GM23338 (cell line): ENCODE measurements at regions not wholly inside any gene's neighbourhood (a gene's known extent, or its start where the extent isn't known, plus 50 kb on each side); places are given as distances from the start of the nearest gene placed in this dataset.

Experiments
- ATAC-seq: fragments of 200-7000 bp; cut with Tn5 transposase; 3 replicates; pipeline ENCODE4 v1.9.1; 2020
- DNase-seq: peaks from one replicate; pipeline ENCODE4 v3.0.0-alpha.2; 2015; ENCODE audit warnings: low spot score
- H2AFZ ChIP-seq: fragments of 200-600 bp; sonication (generic); 2 replicates; pipeline ENCODE4 v1.8.0; 2016; ENCODE audit warnings: antibody characterized with exemption, mild to moderate bottlenecking, moderate library complexity
- H3F3A ChIP-seq: fragments of 200-600 bp; sonication (generic); replicated peaks from 2 replicates; pipeline ENCODE4 v1.8.0; 2017; ENCODE audit warnings: antibody characterized with exemption, mixed run types, low read depth
- H3K27ac ChIP-seq: fragments of 200-600 bp; sonication (generic); 2 replicates; pipeline ENCODE4 v1.6.1; 2016; ENCODE audit warnings: low read depth
- H3K27me3 ChIP-seq: fragments of 200-600 bp; sonication (generic); 2 replicates; pipeline ENCODE4 v1.8.0; 2016; ENCODE audit warnings: mild to moderate bottlenecking, mixed run types, moderate library complexity; ENCODE audit not compliant: insufficient read depth
- H3K36me3 ChIP-seq: fragments of 200-600 bp; sonication (generic); 2 replicates; pipeline ENCODE4 v1.8.0; 2016; ENCODE audit warnings: mild to moderate bottlenecking; ENCODE audit not compliant: insufficient read depth
- H3K4me1 ChIP-seq: fragments of 200-600 bp; sonication (generic); 2 replicates; pipeline ENCODE4 v1.8.0; 2016; ENCODE audit warnings: mild to moderate bottlenecking, moderate library complexity; ENCODE audit not compliant: insufficient read depth
- H3K4me2 ChIP-seq: fragments of 200-600 bp; sonication (generic); 2 replicates; pipeline ENCODE4 v1.7.1; 2017; ENCODE audit warnings: mixed run types
- H3K4me3 ChIP-seq: fragments of 200-600 bp; sonication (generic); 2 replicates; pipeline ENCODE4 v1.6.1; 2016; ENCODE audit warnings: mixed run types
- H3K79me2 ChIP-seq: fragments of 200-600 bp; sonication (generic); replicated peaks from 2 replicates; pipeline ENCODE4 v1.8.0; 2017; ENCODE audit warnings: mild to moderate bottlenecking; ENCODE audit not compliant: insufficient read depth
- H3K9me2 ChIP-seq: fragments of 200-600 bp; sonication (generic); 2 replicates; pipeline ENCODE4 v1.8.0; 2017; ENCODE audit not compliant: insufficient read depth
- H4K20me1 ChIP-seq: fragments of 200-600 bp; sonication (generic); replicated peaks from 2 replicates; pipeline ENCODE4 v1.8.0; 2017; ENCODE audit warnings: mild to moderate bottlenecking; ENCODE audit not compliant: insufficient read depth
- H3K27ac Mint-ChIP-seq: 2 replicates; pipeline ENCODE4 v1.8.0; 2020; ENCODE audit warnings: inconsistent platforms, mild to moderate bottlenecking, moderate library complexity, mixed read lengths
- H3K27me3 Mint-ChIP-seq: 3 replicates; pipeline ENCODE4 v1.8.0; 2022; ENCODE audit warnings: low read depth, mild to moderate bottlenecking, moderate library complexity, mixed read lengths, inconsistent platforms; ENCODE audit not compliant: insufficient read depth, poor library complexity
- H3K36me3 Mint-ChIP-seq: 3 replicates; pipeline ENCODE4 v1.8.0; 2021; ENCODE audit warnings: low read depth, mild to moderate bottlenecking, inconsistent platforms, moderate library complexity, mixed read lengths
- H3K4me1 Mint-ChIP-seq: 3 replicates; pipeline ENCODE4 v1.8.0; 2020; ENCODE audit warnings: mild to moderate bottlenecking, inconsistent platforms, mixed read lengths
- H3K4me3 Mint-ChIP-seq: 3 replicates; pipeline ENCODE4 v1.8.0; 2021; ENCODE audit warnings: moderate library complexity, mild to moderate bottlenecking, inconsistent platforms, mixed read lengths
- H3K9me3 Mint-ChIP-seq: 3 replicates; pipeline ENCODE4 v1.8.0; 2020; ENCODE audit warnings: moderate library complexity, mild to moderate bottlenecking, inconsistent platforms, mixed read lengths
- CREB1 ChIP-seq: fragments of 250-450 bp; sonication (Bioruptor Pico); IDR thresholded peaks from 2 replicates; pipeline ENCODE4 v1.5.0; 2020; ENCODE audit warnings: low read depth, mild to moderate bottlenecking, moderate library complexity
- EZH2 ChIP-seq: fragments of 200-600 bp; sonication (generic); IDR thresholded peaks from one replicate; pipeline ENCODE4 v1.8.0; 2017; ENCODE audit warnings: antibody characterized with exemption, mild to moderate bottlenecking, low read depth; ENCODE audit not compliant: unreplicated experiment
- EZH2phosphoT487 ChIP-seq: fragments of 200-600 bp; sonication (generic); IDR thresholded peaks from one replicate; pipeline ENCODE4 v1.8.1; 2018; ENCODE audit warnings: antibody characterized with exemption; ENCODE audit not compliant: unreplicated experiment
- JUNB ChIP-seq: IDR thresholded peaks from one replicate; pipeline ENCODE4 v1.6.1; 2016; ENCODE audit warnings: antibody characterized with exemption; ENCODE audit not compliant: unreplicated experiment
- NANOG ChIP-seq: IDR thresholded peaks from 2 replicates; pipeline ENCODE4 v1.6.1; 2016; ENCODE audit warnings: antibody characterized with exemption, borderline replicate concordance
- POLR2AphosphoS5 ChIP-seq: IDR thresholded peaks from 2 replicates; pipeline ENCODE4 v1.6.1; 2016; ENCODE audit warnings: antibody characterized with exemption, low read depth
- STAT1 ChIP-seq: IDR thresholded peaks from one replicate; pipeline ENCODE4 v1.6.1; 2016; ENCODE audit warnings: antibody characterized with exemption; ENCODE audit not compliant: unreplicated experiment
- ZNF114 ChIP-seq: fragments of 250-450 bp; sonication (Bioruptor Pico); IDR thresholded peaks from 2 replicates; pipeline ENCODE4 v1.5.0; 2020; ENCODE audit warnings: mild to moderate bottlenecking, moderate library complexity
- ZNF331 ChIP-seq: fragments of 250-450 bp; sonication (Bioruptor Pico); IDR thresholded peaks from 2 replicates; pipeline ENCODE4 v1.5.0; 2020; ENCODE audit warnings: low read depth, mild to moderate bottlenecking, moderate library complexity
- TF ChIP-seq, protein P1 (sequence below): IDR thresholded peaks from one replicate; pipeline ENCODE4 v1.6.1; 2018; ENCODE audit warnings: antibody characterized with exemption; ENCODE audit not compliant: unreplicated experiment
- TF ChIP-seq, protein P2 (sequence below): IDR thresholded peaks from 2 replicates; pipeline ENCODE4 v1.6.1; 2016; ENCODE audit warnings: antibody characterized with exemption
- TF ChIP-seq, protein P3 (sequence below): fragments of 250-450 bp; sonication (Bioruptor Pico); IDR thresholded peaks from 2 replicates; pipeline ENCODE4 v1.5.0; 2020; ENCODE audit warnings: mild to moderate bottlenecking, moderate library complexity
- TF ChIP-seq, protein P4 (sequence below), 2 experiments: fragments of 200-600 bp in 1 of 2; sonication (generic) in 1 of 2; conservative IDR thresholded peaks; 2 replicates each; pipeline versions ENCODE4 v1.5.1 to v1.6.1; 2016 to 2017; ENCODE audit warnings: antibody characterized with exemption in 2 of 2, low read depth in 2 of 2, mild to moderate bottlenecking in 2 of 2, moderate library complexity in 1 of 2

DNA sequence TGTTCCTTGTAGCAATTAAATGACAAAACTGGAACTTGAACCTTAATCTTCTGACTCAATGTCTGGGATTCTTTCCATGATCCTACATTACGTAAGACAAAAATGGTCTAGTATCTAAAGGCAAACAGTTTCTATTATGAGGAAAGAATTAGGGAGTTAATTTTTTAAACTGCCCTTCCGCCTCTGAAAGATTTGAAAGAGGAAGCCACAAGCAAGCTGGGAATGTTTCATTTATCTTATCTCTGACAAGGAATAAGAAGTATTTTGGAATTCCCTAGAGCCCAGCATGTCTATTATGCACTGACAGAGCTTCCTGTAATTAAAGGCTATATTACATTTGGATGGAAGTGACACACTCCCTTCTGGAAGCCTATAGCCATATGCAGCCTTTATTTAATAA, 558.8 kb upstream of the CDH2 start:
- Histone ChIP-seq H3F3A (no peaks in the 10 kb centered on the region), H3K36me3 (no peaks in the 10 kb centered on the region), H3K9me2 (0 out of 2 replicates have a peak, but pooled peaks cover 6% of the 10 kb centered on the region), H3K27ac (no peak overlapping the region), H4K20me1 (no peaks in the 10 kb centered on the region), H2AFZ (no peak overlapping the region), H3K4me1 (peaks cover 14% of the 10 kb centered on the region), H3K4me2 (no peak overlapping the region), H3K4me3 (no peak overlapping the region), H3K79me2 (no peaks in the 10 kb centered on the region), H3K27me3 (no peaks in the 10 kb centered on the region)
- TF ChIP-seq EZH2 (no peak), ZNF331 (no peak), STAT1 (no peak), EZH2phosphoT487 (no peak), POLR2AphosphoS5 (no peak), NANOG (no peak), ZNF114 (CRISPR knock-in tag) (no peak), JUNB (no peak), CREB1 (CRISPR knock-in tag) (no peak)
- TF ChIP-seq, protein P1, sequence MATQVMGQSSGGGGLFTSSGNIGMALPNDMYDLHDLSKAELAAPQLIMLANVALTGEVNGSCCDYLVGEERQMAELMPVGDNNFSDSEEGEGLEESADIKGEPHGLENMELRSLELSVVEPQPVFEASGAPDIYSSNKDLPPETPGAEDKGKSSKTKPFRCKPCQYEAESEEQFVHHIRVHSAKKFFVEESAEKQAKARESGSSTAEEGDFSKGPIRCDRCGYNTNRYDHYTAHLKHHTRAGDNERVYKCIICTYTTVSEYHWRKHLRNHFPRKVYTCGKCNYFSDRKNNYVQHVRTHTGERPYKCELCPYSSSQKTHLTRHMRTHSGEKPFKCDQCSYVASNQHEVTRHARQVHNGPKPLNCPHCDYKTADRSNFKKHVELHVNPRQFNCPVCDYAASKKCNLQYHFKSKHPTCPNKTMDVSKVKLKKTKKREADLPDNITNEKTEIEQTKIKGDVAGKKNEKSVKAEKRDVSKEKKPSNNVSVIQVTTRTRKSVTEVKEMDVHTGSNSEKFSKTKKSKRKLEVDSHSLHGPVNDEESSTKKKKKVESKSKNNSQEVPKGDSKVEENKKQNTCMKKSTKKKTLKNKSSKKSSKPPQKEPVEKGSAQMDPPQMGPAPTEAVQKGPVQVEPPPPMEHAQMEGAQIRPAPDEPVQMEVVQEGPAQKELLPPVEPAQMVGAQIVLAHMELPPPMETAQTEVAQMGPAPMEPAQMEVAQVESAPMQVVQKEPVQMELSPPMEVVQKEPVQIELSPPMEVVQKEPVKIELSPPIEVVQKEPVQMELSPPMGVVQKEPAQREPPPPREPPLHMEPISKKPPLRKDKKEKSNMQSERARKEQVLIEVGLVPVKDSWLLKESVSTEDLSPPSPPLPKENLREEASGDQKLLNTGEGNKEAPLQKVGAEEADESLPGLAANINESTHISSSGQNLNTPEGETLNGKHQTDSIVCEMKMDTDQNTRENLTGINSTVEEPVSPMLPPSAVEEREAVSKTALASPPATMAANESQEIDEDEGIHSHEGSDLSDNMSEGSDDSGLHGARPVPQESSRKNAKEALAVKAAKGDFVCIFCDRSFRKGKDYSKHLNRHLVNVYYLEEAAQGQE: no peak
- TF ChIP-seq, protein P2, sequence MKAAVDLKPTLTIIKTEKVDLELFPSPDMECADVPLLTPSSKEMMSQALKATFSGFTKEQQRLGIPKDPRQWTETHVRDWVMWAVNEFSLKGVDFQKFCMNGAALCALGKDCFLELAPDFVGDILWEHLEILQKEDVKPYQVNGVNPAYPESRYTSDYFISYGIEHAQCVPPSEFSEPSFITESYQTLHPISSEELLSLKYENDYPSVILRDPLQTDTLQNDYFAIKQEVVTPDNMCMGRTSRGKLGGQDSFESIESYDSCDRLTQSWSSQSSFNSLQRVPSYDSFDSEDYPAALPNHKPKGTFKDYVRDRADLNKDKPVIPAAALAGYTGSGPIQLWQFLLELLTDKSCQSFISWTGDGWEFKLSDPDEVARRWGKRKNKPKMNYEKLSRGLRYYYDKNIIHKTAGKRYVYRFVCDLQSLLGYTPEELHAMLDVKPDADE: no peak
- TF ChIP-seq, protein P3, sequence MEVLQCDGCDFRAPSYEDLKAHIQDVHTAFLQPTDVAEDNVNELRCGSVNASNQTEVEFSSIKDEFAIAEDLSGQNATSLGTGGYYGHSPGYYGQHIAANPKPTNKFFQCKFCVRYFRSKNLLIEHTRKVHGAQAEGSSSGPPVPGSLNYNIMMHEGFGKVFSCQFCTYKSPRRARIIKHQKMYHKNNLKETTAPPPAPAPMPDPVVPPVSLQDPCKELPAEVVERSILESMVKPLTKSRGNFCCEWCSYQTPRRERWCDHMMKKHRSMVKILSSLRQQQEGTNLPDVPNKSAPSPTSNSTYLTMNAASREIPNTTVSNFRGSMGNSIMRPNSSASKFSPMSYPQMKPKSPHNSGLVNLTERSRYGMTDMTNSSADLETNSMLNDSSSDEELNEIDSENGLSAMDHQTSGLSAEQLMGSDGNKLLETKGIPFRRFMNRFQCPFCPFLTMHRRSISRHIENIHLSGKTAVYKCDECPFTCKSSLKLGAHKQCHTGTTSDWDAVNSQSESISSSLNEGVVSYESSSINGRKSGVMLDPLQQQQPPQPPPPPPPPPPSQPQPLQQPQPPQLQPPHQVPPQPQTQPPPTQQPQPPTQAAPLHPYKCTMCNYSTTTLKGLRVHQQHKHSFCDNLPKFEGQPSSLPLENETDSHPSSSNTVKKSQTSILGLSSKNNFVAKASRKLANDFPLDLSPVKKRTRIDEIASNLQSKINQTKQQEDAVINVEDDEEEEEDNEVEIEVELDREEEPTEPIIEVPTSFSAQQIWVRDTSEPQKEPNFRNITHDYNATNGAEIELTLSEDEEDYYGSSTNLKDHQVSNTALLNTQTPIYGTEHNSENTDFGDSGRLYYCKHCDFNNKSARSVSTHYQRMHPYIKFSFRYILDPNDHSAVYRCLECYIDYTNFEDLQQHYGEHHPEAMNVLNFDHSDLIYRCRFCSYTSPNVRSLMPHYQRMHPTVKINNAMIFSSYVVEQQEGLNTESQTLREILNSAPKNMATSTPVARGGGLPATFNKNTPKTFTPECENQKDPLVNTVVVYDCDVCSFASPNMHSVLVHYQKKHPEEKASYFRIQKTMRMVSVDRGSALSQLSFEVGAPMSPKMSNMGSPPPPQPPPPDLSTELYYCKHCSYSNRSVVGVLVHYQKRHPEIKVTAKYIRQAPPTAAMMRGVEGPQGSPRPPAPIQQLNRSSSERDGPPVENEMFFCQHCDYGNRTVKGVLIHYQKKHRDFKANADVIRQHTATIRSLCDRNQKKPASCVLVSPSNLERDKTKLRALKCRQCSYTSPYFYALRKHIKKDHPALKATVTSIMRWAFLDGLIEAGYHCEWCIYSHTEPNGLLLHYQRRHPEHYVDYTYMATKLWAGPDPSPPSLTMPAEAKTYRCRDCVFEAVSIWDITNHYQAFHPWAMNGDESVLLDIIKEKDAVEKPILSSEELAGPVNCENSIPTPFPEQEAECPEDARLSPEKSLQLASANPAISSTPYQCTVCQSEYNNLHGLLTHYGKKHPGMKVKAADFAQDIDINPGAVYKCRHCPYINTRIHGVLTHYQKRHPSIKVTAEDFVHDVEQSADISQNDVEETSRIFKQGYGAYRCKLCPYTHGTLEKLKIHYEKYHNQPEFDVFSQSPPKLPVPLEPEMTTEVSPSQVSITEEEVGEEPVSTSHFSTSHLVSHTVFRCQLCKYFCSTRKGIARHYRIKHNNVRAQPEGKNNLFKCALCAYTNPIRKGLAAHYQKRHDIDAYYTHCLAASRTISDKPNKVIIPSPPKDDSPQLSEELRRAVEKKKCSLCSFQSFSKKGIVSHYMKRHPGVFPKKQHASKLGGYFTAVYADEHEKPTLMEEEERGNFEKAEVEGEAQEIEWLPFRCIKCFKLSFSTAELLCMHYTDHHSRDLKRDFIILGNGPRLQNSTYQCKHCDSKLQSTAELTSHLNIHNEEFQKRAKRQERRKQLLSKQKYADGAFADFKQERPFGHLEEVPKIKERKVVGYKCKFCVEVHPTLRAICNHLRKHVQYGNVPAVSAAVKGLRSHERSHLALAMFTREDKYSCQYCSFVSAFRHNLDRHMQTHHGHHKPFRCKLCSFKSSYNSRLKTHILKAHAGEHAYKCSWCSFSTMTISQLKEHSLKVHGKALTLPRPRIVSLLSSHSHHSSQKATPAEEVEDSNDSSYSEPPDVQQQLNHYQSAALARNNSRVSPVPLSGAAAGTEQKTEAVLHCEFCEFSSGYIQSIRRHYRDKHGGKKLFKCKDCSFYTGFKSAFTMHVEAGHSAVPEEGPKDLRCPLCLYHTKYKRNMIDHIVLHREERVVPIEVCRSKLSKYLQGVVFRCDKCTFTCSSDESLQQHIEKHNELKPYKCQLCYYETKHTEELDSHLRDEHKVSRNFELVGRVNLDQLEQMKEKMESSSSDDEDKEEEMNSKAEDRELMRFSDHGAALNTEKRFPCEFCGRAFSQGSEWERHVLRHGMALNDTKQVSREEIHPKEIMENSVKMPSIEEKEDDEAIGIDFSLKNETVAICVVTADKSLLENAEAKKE (CRISPR knock-in tag): no peak
- TF ChIP-seq, protein P4, sequence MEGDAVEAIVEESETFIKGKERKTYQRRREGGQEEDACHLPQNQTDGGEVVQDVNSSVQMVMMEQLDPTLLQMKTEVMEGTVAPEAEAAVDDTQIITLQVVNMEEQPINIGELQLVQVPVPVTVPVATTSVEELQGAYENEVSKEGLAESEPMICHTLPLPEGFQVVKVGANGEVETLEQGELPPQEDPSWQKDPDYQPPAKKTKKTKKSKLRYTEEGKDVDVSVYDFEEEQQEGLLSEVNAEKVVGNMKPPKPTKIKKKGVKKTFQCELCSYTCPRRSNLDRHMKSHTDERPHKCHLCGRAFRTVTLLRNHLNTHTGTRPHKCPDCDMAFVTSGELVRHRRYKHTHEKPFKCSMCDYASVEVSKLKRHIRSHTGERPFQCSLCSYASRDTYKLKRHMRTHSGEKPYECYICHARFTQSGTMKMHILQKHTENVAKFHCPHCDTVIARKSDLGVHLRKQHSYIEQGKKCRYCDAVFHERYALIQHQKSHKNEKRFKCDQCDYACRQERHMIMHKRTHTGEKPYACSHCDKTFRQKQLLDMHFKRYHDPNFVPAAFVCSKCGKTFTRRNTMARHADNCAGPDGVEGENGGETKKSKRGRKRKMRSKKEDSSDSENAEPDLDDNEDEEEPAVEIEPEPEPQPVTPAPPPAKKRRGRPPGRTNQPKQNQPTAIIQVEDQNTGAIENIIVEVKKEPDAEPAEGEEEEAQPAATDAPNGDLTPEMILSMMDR (conservative IDR thresholded peaks at IDR 0.05; ENCODE audit: low read depth in 2 of 2): no peak
- peaks cover 3% of the 10 kb centered on the region; the same call in 1 of the 3 replicates for H3K9me3 Mint-ChIP-seq
- H3K27ac Mint-ChIP-seq: no peak overlapping the region
- no peaks in the 10 kb centered on the region for H3K36me3 Mint-ChIP-seq
- DNase-seq (no peak), ATAC-seq (no peak)
- H3K4me3 Mint-ChIP-seq: no peak overlapping the region
- H3K4me1 Mint-ChIP-seq: peaks cover 12% of the 10 kb centered on the region
- no peaks in the 10 kb centered on the region for H3K27me3 Mint-ChIP-seq
